Mammary epithelial cell (primary cell): ENCODE measurements at regions not wholly inside any gene's neighbourhood (a gene's known extent, or its start where the extent isn't known, plus 50 kb on each side); places are given as distances from the start of the nearest gene placed in this dataset.

Experiments used
- EZH2 ChIP-seq: IDR thresholded peaks from 2 replicates; pipeline ENCODE4 v1.6.1; 2012; ENCODE audit warnings: low read length, inconsistent platforms, borderline replicate concordance
- TF ChIP-seq, protein P1 (sequence below), 2 donors: IDR thresholded peaks in 1 of 2; conservative IDR thresholded peaks in 1 of 2; 2 replicates each; pipeline ENCODE4 v1.5.1; 2011 to 2012; ENCODE audit warnings: inconsistent platforms in 2 of 2, low read length in 2 of 2, mild to moderate bottlenecking in 2 of 2, control low read depth in 1 of 2, low read depth in 1 of 2; ENCODE audit not compliant: insufficient read depth in 1 of 2; ENCODE audit errors: extremely low read depth in 1 of 2

DNA sequence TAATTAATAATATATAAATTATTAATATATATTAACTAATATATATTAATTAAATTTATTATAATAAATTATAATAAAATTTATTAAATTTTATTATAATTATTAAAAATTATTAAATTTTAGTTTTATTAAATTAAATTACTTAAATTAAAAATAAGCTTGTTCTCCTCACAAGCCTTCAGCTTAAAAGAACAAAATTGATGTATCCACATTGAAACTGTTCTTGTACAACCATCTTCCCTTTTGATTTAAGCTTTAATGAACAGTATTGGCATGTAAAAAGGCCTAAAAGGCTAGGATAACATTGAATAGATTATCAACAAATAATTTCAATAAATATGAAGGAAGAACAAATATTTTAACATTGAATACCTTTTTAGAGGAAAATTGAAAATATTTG is 62.4 kb upstream of the XIRP2 start:
- TF ChIP-seq, protein P1, sequence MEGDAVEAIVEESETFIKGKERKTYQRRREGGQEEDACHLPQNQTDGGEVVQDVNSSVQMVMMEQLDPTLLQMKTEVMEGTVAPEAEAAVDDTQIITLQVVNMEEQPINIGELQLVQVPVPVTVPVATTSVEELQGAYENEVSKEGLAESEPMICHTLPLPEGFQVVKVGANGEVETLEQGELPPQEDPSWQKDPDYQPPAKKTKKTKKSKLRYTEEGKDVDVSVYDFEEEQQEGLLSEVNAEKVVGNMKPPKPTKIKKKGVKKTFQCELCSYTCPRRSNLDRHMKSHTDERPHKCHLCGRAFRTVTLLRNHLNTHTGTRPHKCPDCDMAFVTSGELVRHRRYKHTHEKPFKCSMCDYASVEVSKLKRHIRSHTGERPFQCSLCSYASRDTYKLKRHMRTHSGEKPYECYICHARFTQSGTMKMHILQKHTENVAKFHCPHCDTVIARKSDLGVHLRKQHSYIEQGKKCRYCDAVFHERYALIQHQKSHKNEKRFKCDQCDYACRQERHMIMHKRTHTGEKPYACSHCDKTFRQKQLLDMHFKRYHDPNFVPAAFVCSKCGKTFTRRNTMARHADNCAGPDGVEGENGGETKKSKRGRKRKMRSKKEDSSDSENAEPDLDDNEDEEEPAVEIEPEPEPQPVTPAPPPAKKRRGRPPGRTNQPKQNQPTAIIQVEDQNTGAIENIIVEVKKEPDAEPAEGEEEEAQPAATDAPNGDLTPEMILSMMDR (conservative IDR thresholded peaks at IDR 0.05 in 1 of 2, IDR thresholded peaks at IDR 0.05 in 1 of 2; ENCODE audit: extremely low read depth in 1 of 2, insufficient read depth in 1 of 2, low read depth in 1 of 2, low read length in 2 of 2) = no peak
- TF ChIP-seq EZH2 = no peak
